GM21717 (cell line): ENCODE measurements at regions not wholly inside any gene's neighbourhood (a gene's known extent, or its start where the extent isn't known, plus 50 kb on each side); places are given as distances from the start of the nearest gene placed in this dataset.
"Not testable (repeated sequence)": the region's sequence is repeated elsewhere in the genome, so short reads cannot be mapped to it uniquely, and the experiment has no call there.

Experiments
- ATAC-seq: cut with Tn5 transposase; IDR thresholded peaks from one replicate; pipeline ENCODE4 v1.9.1; 2021; ENCODE audit warnings: mild to moderate bottlenecking, moderate library complexity; ENCODE audit not compliant: unreplicated experiment

DNA sequence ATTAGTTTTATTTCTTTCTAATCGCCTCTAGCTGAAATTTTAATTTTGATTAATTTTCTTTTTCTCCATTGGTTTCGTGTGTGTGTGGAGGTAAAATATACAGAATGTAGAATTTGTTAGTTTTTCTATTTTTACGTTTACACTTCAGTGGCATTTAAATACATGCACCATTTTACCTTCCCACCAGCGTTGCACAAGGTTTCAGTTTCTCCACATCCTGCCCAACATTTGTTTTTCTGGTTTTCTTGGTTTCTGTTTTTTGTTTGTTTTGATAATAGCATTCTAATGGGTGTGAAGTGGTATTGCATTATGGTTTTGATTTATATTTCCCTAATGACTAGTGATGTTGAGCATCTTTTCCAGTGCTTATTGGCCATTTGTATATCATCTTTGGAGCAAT is 871.4 kb upstream of the DEFB115 start:
- not testable (repeated sequence) for ATAC-seq

DNA sequence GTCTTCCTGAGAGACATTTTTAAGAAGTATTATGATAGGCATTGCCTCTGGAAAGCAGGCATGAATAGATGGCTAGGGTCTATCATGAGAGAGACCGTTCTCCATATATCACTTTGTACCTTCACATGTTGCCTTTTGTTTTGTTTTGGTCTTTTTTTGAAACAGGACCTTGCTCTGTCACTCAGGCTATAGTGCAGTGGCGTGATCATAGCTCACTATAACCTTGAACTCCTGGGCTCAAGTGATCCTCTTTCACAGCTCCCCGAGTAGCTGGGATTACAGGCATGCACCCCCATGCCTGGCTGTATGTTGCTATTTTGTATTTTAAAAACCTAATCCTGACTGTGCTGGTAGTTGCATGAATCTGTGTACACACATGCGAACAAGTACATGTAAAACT is 869.6 kb upstream of the DEFB115 start:
- not testable (repeated sequence) for ATAC-seq

DNA sequence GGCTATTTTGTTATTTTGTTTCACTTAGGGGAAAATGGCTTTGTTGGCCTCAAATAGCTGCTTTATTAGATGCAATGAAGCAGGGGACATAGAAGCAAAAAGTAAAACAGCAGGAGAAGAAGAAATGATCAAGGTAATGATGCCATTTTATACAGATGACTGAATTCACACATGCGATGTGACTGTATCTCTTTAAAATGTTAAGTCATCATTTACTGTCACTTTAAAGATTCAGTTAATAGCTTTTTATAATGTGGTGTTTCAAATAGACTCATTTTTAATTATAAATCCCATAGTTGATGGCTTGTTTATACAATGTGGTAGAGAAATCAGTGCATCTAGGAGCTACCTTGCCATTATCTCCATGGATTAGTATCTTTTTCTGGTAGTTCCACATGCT is 863.9 kb upstream of the DEFB115 start:
- not testable (repeated sequence) for ATAC-seq

DNA sequence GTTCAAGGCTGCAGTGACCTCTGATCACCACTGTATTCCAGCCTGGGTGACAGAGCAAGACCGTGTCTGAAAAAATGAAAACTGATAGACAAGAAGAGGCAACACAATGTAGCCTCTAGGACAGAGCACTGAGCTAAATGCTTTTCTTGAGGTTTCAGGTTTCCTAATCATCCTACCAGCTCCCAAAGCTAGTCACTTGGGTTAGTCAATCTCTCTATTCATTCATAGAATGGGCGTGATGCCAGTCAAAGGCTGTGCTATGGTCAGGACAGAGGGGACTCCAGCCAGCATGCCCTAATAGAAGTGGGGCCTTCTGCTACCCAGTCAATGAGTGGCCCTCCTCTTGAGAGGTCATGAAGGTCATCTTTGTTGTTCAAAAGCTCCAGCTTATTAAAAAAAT is 860.4 kb upstream of the DEFB115 start:
- not testable (repeated sequence) for ATAC-seq

DNA sequence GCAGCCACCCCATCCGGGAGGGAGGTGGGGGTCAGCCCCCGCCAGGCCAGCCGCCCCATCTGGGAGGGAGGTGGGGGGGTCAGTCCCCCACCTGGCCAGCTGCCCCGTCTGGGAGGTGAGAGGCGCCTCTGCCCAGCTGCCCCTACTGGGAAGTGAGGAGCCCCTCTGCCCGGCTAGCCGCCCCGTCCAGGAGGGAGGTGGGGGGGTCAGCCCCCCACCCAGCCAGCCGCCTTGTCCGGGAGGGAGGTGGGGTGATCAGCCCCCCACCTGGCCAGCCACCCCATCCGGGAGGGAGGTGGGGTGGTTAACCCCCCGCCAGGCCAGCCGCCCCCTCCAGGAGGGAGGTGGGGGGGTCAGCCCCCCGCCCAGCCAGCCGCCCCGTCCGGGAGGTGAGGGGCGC is 852.4 kb upstream of the DEFB115 start:
- not testable (repeated sequence) for ATAC-seq

DNA sequence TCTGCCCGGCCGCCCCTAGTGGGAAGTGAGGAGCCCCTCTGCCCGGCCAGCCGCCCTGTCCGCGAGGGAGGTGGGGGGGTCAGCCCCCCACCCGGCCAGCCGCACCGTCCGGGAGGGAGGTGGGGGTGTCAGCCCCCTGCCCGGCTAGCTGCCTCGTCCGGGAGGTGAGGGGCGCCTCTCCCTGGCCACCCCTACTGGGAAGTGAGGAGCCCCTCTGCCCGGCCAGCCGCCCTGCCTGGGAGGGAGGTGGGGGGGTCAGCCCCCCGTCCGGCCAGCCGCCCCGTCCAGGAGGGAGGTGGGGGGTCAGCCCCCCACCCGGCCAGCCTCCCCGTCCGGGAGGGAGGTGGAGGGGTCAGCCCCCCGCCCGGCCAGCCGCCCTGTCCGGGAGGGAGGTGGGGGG is 851.9 kb upstream of the DEFB115 start:
- ATAC-seq = not testable (repeated sequence)

DNA sequence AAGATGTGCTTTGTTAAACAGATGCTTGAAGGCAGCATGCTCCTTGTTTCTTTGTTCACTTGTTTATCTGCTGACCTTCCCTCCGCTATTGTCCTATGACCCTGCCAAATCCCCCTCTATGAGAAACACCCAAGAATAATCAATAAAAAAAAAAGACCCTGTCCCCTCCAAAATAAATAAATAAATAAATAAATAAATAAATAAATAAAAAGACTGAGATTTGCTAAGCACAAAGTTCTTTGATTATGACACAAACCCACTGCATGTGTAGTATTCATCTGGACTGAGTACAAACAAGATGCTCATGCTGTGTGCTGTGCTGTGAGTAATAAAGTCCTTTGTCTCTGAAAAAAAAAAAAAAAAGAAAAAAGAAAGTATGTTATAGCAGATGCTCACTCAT is 851.1 kb upstream of the DEFB115 start:
- not testable (repeated sequence) for ATAC-seq

DNA sequence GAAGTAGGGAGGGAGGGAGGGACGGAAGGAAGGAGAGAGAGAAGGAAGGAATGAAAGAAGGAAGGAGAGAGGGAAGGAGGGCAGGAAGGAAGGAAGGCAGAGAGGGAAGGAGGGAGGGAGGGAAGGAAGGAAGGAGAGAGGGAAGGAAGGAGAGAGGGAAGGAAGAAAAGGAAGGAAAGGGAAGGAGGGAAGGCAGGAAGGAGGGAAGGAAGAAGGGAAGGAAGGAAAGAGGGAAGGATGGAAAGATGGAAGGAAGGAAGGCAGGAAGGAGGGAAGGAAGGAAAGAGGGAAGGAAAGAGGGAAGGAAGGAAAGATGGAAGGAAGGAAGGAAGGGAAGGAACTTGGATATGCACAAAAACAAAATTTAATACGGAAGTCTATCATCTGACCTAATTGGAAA is 844.5 kb upstream of the DEFB115 start:
- ATAC-seq = no peak

DNA sequence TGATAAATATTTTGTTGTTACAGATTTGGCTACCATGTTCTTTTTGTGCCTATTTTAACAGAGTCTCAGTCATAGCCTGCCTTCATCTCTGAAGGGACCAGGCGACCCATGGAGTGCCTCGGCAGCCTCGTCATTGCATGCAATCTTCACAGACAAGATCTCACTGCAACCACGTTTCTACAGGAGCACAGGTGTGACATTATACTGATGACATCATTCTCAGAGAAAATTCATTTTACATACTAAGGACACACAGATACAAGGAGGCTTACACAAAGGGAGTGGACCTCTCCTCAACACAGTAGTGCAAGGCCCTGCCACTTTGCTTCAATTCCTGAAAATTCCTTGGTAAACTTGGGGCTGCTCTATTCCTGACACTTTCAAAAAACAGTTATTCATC is 840.1 kb upstream of the DEFB115 start:
- ATAC-seq = not testable (repeated sequence)

DNA sequence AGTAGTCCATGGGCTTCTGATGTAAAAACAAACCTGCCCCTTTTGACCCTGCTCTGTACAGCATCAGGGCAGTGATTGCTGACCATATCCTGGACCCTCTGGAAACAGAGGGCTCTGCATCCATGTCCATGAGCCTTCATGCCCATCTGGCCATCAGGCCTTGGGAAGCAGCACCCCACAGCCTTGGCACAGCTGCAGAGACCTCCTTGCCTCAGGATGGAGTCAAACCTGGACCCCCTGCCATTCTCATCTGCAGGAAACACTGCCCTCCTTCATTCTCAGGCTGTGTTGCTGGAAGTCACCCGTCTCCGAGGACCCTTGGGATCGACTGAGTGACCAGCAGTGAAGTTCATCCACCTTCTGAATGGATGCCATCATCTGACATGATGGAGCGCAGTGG is 839.1 kb upstream of the DEFB115 start:
- not testable (repeated sequence) for ATAC-seq

DNA sequence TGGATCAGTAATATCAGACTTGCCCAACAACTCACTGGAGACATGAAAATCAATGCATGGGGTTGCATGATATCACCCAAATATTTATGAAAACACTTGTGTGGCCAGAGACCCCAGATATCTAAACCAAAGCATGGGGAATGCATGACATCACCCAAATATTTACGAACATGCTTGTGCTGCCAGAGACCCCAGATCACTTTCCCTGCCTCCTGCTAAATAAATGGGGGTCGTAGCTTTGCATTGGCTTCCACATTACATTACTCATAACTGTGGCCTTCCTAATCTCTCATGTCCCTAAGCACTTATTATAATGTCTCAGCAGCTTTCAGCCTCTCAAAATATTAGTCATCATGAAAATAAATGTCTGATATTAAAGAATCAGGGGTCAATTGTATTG is 838.0 kb upstream of the DEFB115 start:
- no peak for ATAC-seq

DNA sequence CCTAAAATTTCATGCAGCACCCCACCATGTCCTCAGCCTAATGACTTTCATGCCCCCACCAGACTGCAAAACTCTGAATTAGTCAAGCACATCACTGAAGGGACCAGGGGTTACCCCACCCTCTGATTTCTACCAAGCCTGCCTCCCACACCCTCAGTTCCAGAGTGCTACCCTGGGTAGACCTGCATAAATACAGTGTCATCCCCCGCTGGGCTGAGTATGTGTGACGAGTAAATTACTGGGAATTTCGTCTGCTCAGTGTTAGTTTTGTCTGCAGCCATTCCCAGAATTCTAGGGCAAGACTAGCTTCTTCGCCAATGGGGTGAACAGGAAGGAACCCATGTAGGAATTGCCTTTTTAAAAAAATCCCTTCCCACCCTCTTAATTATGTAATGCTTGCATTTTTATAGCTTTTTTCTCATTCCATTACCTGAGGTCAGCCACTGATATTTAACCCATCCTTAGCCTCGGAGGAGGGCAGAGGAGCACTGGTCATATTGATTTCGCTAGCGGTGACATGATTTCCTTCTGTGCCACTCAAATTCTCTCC is 837.5 kb upstream of the DEFB115 start:
- ATAC-seq = not testable (repeated sequence)
